ENCODE measurements at regions not wholly inside any gene's neighbourhood (a gene's known extent, or its start where the extent isn't known, plus 50 kb on each side); places are given as distances from the start of the nearest gene placed in this dataset.

GRCh38 chr10:124308056-124308645 lies 110.6 kb downstream of the OAT start:
- no peak overlapping the region for H3K27ac ChIP-seq (ENCODE audit: low read depth, low read length)
- 86 to 88% (median 86%) methylated on average over 16 of the region's 16 CpGs for WGBS, 3 donors

GRCh38 chr10:124307591-124307990 lies 111.1 kb downstream of the OAT start:
- H3K27ac ChIP-seq (ENCODE audit: low read depth, low read length), result no peak overlapping the region
- WGBS, 3 donors, result 82 to 86% (median 83%) methylated on average over 17 of the region's 17 CpGs

GRCh38 chr10:124306922-124307371 lies 111.8 kb downstream of the OAT start:
- 55 to 59% (median 59%) methylated on average over 4 of the region's 4 CpGs for WGBS, 3 donors

GRCh38 chr10:124306520-124306919 lies 112.2 kb downstream of the OAT start:
- 35 to 42% (median 39%) methylated on average over 1 of the region's 1 CpG for WGBS, 3 donors
- H3K27ac ChIP-seq (ENCODE audit: low read depth, low read length), result no peak overlapping the region

More at GRCh38 chr10:124306922-124307371, 111.8 kb downstream of the OAT start:
- no peak overlapping the region for H3K27ac ChIP-seq (ENCODE audit: low read depth, low read length)

GRCh38 chr10:124305984-124306383 lies 112.7 kb downstream of the OAT start:
- WGBS, 3 donors, result 75 to 95% (median 88%) methylated on average over 1 of the region's 1 CpG
- no peak overlapping the region for H3K27ac ChIP-seq (ENCODE audit: low read depth, low read length)

- WGBS, 3 donors, result 43 to 82% (median 82%) methylated on average over 3 of the region's 3 CpGs
- no peak overlapping the region for H3K27ac ChIP-seq (ENCODE audit: low read depth, low read length)
Measured at GRCh38 chr10:124305131-124305530, 113.6 kb downstream of the OAT start.

GRCh38 chr10:124303662-124304418 lies 114.9 kb downstream of the OAT start:
- no peak overlapping the region for H3K27ac ChIP-seq (ENCODE audit: low read depth, low read length)
- WGBS, 3 donors, result 93 to 97% (median 94%) methylated on average over 6 of the region's 6 CpGs

GRCh38 chr10:124302951-124303505 lies 115.7 kb downstream of the OAT start:
- no peak overlapping the region for H3K27ac ChIP-seq (ENCODE audit: low read depth, low read length)
- WGBS, 3 donors, result 77 to 89% (median 79%) methylated on average over 8 of the region's 8 CpGs

GRCh38 chr10:124301736-124302135 lies 117.0 kb downstream of the OAT start:
- 76 to 83% (median 80%) methylated on average over 9 of the region's 9 CpGs for WGBS, 3 donors
- H3K27ac ChIP-seq (ENCODE audit: low read depth, low read length), result no peak overlapping the region

GRCh38 chr10:124300735-124301134 lies 118.0 kb downstream of the OAT start:
- 93 to 95% (median 95%) methylated on average over 5 of the region's 5 CpGs for WGBS, 3 donors
- H3K27ac ChIP-seq (ENCODE audit: low read depth, low read length), result no peak overlapping the region

GRCh38 chr10:124300224-124300623 lies 118.5 kb downstream of the OAT start:
- WGBS, 3 donors, result 82 to 93% (median 89%) methylated on average over 6 of the region's 6 CpGs
- H3K27ac ChIP-seq (ENCODE audit: low read depth, low read length), result no peak overlapping the region

- 64 to 76% (median 76%) methylated on average over 4 of the region's 4 CpGs for WGBS, 3 donors
- no peak overlapping the region for H3K27ac ChIP-seq (ENCODE audit: low read depth, low read length)
Measured at GRCh38 chr10:124299696-124300095, 119.0 kb downstream of the OAT start.

- H3K27ac ChIP-seq (ENCODE audit: low read depth, low read length), result no peak overlapping the region
- WGBS, 3 donors, result 78 to 94% (median 88%) methylated on average over 3 of the region's 3 CpGs
Measured at GRCh38 chr10:124298891-124299290, 119.8 kb downstream of the OAT start.

- no peak overlapping the region for H3K27ac ChIP-seq (ENCODE audit: low read depth, low read length)
- WGBS, 3 donors, result 78 to 88% (median 87%) methylated on average over 11 of the region's 11 CpGs
Measured at GRCh38 chr10:124296813-124297788, 121.6 kb downstream of the OAT start.

- no peak overlapping the region for H3K27ac ChIP-seq (ENCODE audit: low read depth, low read length)
- 62 to 77% (median 73%) methylated on average over 9 of the region's 9 CpGs for WGBS, 3 donors
Measured at GRCh38 chr10:124296121-124296812, 122.5 kb downstream of the OAT start.

- no peak overlapping the region for H3K27ac ChIP-seq (ENCODE audit: low read depth, low read length)
- 79 to 92% (median 91%) methylated on average over 22 of the region's 22 CpGs for WGBS, 3 donors
Measured at GRCh38 chr10:124294811-124295770, 123.6 kb downstream of the OAT start.

Data from adipose tissue (tissue), 3 donors.